ENCODE measurements at regions not wholly inside any gene's neighbourhood (a gene's known extent, or its start where the extent isn't known, plus 50 kb on each side); places are given as distances from the start of the nearest gene placed in this dataset.

- Histone ChIP-seq H3K27ac (no peak overlapping the region), H3K27me3 (no peaks in the 10 kb centered on the region), H3K4me3 (no peak overlapping the region), H3K9me3 (no peaks in the 10 kb centered on the region), H3K36me3 (no peaks in the 10 kb centered on the region), H3K4me1 (no peaks in the 10 kb centered on the region)
- TF ChIP-seq POLR2A (IDR thresholded peaks at IDR 0.05): no peak
- no peak for TF ChIP-seq CTCF (IDR thresholded peaks at IDR 0.05)
- DNase-seq: no peak
These were observed 215.3 kb upstream of the SETBP1 start for GRCh38 chr18:44465381-44465841.

- Histone ChIP-seq H3K27ac (no peak overlapping the region), H3K9me3 (no peaks in the 10 kb centered on the region), H3K27me3 (no peaks in the 10 kb centered on the region), H3K4me1 (no peaks in the 10 kb centered on the region), H3K4me3 (no peak overlapping the region), H3K36me3 (no peaks in the 10 kb centered on the region)
- DNase-seq: no peak
- TF ChIP-seq CTCF (IDR thresholded peaks at IDR 0.05): no peak
- TF ChIP-seq POLR2A (IDR thresholded peaks at IDR 0.05): no peak
These were observed 213.7 kb upstream of the SETBP1 start for GRCh38 chr18:44466997-44467396.

- DNase-seq: no peak
- TF ChIP-seq POLR2A (IDR thresholded peaks at IDR 0.05): no peak
- no peak for TF ChIP-seq CTCF (IDR thresholded peaks at IDR 0.05)
- H3K36me3 ChIP-seq: no peaks in the 10 kb centered on the region
- no peaks in the 10 kb centered on the region for H3K9me3 ChIP-seq
- H3K27me3 ChIP-seq: no peaks in the 10 kb centered on the region
- no peak overlapping the region for H3K27ac ChIP-seq
- no peak overlapping the region for H3K4me3 ChIP-seq
- no peaks in the 10 kb centered on the region for H3K4me1 ChIP-seq
These were observed 213.0 kb upstream of the SETBP1 start for GRCh38 chr18:44467718-44468117.

GRCh38 chr18:44473394-44474066, 207.2 kb upstream of the SETBP1 start:
- no peak overlapping the region for H3K27ac ChIP-seq
- H3K36me3 ChIP-seq: no peaks in the 10 kb centered on the region
- no peak overlapping the region for H3K4me3 ChIP-seq
- H3K27me3 ChIP-seq: no peaks in the 10 kb centered on the region
- H3K4me1 ChIP-seq: no peaks in the 10 kb centered on the region
- no peak for TF ChIP-seq CTCF (IDR thresholded peaks at IDR 0.05)
- no peak for TF ChIP-seq POLR2A (IDR thresholded peaks at IDR 0.05)
- DNase-seq: no peak
- H3K9me3 ChIP-seq: no peaks in the 10 kb centered on the region

GRCh38 chr18:44474067-44474411, 206.6 kb upstream of the SETBP1 start:
- no peak for DNase-seq
- H3K9me3 ChIP-seq: peaks cover 0 to under 1% (median 0%) of the 10 kb centered on the region in 4 donors
- no peaks in the 10 kb centered on the region for H3K27me3 ChIP-seq
- no peaks in the 10 kb centered on the region for H3K4me1 ChIP-seq
- no peak for TF ChIP-seq CTCF (IDR thresholded peaks at IDR 0.05)
- no peak for TF ChIP-seq POLR2A (IDR thresholded peaks at IDR 0.05)
- no peak overlapping the region for H3K27ac ChIP-seq
- no peak overlapping the region for H3K4me3 ChIP-seq
- no peaks in the 10 kb centered on the region for H3K36me3 ChIP-seq

- no peak overlapping the region for H3K4me3 ChIP-seq
- no peak for TF ChIP-seq CTCF (IDR thresholded peaks at IDR 0.05)
- TF ChIP-seq POLR2A (IDR thresholded peaks at IDR 0.05): no peak
- H3K4me1 ChIP-seq: no peaks in the 10 kb centered on the region
- peaks cover 0 to 6% (median 0%) of the 10 kb centered on the region in 4 donors for H3K9me3 ChIP-seq
- H3K27ac ChIP-seq: no peak overlapping the region
- no peaks in the 10 kb centered on the region for H3K27me3 ChIP-seq
- H3K36me3 ChIP-seq: no peaks in the 10 kb centered on the region
- DNase-seq: no peak
These were observed 206.1 kb upstream of the SETBP1 start for GRCh38 chr18:44474591-44474990.

All from Peyer's patch (tissue), 4 donors.